Stimulated activated CD4-positive, alpha-beta T cell treated with anti-CD3 and anti-CD28 coated beads, Interleukin-15, amount 100 ng/mL, for 24 hours (primary cell): ENCODE measurements at regions not wholly inside any gene's neighbourhood (a gene's known extent, or its start where the extent isn't known, plus 50 kb on each side); places are given as distances from the start of the nearest gene placed in this dataset.

Experiments used
- DNase-seq: peaks from one replicate; pipeline ENCODE4 v3.0.0-alpha.2; 2020

GRCh38 chr2:155100261-155100660 lies 401.8 kb downstream of the KCNJ3 start:
- DNase-seq, result no peak

DNA sequence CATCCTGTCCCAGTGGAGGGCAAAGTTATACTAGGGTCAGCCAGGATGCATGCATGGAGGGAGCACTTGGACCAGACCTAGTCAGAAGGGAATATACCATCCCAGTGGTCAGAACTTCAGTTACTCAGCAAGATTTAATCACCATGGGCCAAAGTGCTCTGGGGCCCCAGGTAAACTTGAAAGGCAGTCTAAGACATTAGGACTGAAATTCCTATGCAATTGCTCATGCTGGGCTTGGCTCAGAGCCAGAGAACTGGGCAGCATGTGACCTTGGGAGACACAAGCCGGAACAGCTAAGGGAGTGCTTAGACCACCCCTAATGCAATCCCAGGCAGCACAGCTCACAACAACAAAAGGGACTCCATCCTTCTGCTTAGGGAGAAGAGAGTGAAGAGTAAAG lies 401.3 kb downstream of the KCNJ3 start:
- DNase-seq, result no peak

DNA sequence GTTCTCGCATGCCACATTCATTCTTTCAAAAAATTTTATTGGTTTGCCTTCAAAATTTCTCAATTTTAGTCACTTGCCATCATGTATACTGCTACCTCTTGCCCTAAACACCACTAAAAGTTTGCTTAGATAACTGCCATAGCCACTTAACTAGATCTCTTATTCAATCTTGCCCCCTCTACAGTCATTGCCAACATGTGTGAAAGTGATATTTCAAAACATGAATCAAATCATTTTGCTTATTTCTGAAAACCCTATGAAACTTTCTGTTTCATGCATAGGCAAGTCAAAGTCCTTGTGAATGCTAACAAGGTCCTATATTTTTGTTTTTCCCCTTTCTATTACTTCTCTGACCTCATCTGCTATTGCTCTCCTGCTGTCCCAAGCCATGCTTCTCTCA lies 397.1 kb downstream of the KCNJ3 start:
- no peak for DNase-seq

GRCh38 chr2:155080373-155080772 lies 381.9 kb downstream of the KCNJ3 start:
- no peak for DNase-seq

DNA sequence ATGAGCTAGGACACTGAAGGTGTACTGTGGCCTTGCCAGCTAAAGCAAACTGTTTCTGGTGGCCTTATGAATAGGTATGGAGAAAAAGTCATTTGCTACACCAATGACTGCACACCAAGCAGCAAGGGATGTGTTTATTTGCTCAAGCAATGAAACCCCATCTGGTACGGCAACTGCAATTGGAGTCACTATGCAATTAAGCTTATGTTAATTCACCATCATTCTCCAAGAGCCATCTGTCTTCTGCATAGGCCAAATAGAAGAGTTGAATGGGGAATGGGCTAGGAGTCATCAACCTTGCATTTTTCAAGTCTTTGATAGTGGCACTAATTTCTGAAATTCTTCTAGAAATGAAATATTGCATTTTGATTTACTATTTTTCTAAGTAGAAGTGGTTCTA lies 372.0 kb downstream of the KCNJ3 start:
- DNase-seq, result no peak

DNA sequence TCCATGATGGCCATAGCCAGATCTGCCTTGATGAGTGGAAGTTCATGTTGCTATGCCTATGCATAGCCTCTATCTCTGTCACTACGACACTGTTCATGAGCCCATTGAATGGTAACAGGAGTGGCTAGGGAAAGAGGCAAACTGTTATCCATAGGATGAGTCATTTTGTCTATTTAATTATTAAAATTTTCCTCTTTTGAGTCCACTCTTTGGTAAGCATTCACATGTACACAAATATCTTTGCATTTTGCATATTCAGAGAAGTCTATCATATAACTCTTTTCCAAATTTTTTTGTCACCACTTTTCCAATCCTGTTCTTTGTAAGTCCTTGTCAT lies 364.4 kb downstream of the KCNJ3 start:
- no peak for DNase-seq

GRCh38 chr2:155062250-155062921 lies 363.9 kb downstream of the KCNJ3 start:
- no peak for DNase-seq

DNA sequence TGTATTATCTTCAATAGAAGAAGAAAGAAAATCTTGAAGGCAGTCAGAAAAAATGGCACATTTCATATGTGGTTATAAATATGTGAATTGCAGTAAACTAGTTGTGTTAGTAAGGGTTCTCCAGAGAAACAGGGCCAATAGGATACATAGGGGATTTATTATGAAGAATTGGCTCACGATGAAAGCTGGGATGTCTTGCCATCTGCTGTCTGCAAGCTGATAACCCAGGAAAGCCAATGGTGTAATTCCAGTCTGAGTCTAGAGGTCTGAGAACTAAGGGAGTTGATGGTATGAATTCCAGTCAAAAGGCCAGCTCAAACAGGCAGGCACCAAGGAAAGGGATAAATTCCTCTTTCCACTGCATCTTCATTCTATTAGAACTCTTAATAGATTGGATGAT lies 362.4 kb downstream of the KCNJ3 start:
- no peak for DNase-seq

DNA sequence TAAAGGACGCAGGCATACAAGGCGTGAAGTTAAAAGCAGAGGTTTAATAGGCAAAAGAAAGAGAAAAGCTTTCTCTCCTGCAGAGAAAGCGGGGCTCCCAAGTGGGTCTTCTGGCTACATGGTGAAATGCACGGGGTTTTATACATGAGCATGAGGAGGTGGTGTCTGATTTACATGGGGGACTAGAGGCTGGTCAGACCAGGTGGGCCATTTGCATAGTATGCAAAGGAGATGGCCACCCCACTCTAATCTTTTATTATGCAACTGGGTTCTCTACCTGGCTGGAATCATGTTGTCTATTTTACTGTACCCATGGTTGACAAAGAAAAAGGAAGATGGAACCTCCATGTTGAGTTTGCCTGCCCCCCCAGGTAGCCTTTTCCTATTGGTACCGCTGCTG lies 356.2 kb downstream of the KCNJ3 start:
- no peak for DNase-seq

DNA sequence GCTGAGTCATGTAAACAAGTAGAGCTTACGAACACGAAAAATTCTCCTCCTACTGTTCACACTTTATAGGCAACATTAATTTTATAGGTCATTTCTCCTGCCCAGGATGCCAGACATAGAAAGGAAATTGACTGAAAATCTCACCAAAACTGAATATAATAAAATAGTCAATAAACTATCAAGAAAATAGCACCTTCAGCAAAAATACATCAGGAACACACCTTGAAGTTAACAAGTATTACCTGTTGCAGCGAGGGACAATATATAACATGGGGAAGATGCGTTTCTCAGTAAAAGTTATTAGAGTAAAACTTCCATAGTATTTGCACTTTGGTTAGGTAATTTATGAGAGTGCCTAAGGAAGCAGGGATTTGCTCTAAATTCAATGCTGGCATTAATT lies 344.6 kb downstream of the KCNJ3 start:
- DNase-seq, result no peak

- no peak for DNase-seq
Observed at GRCh38 chr2:155035308-155035707, 336.8 kb downstream of the KCNJ3 start.

DNA sequence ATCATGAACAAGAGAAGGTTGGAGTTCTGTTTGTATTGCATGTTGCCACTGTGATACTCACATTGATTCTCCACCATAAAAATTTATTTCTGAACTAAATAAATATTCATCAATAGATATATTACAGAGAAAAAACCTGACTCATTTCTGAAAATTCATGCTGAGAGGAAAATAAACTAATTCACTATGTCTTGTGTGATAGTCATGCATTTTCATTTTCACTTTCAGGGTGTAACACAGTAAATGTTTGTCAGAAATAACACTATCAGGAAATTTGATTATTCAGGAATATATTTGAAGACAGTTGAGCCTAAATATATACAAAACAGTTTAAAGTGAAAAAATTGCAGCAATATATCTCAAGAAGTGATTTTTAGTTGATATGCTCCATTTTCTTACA lies 335.2 kb downstream of the KCNJ3 start:
- DNase-seq, result no peak

GRCh38 chr2:155030296-155030695 lies 331.8 kb downstream of the KCNJ3 start:
- DNase-seq, result no peak

DNA sequence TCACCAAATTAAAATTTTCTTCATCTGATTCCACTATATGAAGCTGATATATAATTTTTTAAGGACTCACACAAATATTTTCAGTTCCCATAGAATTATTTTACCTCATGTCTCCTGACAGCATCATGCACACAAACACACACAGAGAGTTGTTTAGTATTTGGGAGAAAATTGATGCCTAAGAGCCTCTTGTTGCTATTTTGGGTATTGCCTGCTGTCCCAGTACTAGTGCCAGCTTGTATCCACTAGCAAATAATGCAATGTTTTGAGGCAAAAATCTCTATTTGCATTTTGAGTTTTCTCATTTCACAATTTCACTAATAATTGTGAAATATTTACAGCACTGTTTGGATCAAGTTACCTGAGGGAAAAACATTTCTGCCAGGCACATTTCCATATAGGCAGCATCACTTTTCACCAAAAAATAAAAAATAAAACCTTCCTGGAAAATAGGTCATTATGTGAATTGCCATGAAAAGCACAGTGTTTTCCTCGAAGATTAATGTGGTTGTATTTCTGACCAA lies 328.2 kb downstream of the KCNJ3 start:
- DNase-seq, result no peak

GRCh38 chr2:155023674-155024073 lies 325.2 kb downstream of the KCNJ3 start:
- DNase-seq, result no peak

GRCh38 chr2:155022531-155022930 lies 324.0 kb downstream of the KCNJ3 start:
- no peak for DNase-seq

DNA sequence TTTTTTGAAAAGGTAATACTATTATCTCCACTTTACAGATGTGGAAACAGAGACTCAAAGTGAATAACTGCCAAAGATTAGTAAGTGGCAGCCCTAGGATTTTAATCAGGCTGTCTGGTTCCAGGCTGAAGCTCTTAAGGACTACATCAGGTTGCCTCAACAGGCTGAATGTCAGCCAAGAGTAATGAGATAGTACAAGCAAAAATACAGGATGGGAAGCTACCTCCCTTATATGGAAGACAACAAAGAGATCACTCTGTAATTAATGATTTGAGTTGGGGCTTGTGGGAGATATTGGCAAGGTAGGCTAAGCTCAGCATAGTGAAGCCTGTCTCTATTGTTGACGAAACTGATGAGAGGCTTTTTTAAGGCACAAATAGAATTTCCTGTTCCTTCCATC lies 323.1 kb downstream of the KCNJ3 start:
- no peak for DNase-seq

- no peak for DNase-seq
Observed at GRCh38 chr2:155020246-155020645, 321.8 kb downstream of the KCNJ3 start.

- no peak for DNase-seq
Observed at GRCh38 chr2:155010925-155011324, 312.4 kb downstream of the KCNJ3 start.

GRCh38 chr2:154995361-154995760 lies 296.9 kb downstream of the KCNJ3 start:
- no peak for DNase-seq

- DNase-seq, result no peak
Observed at GRCh38 chr2:154992826-154993225, 294.3 kb downstream of the KCNJ3 start.

GRCh38 chr2:154978710-154979109 lies 280.2 kb downstream of the KCNJ3 start:
- no peak for DNase-seq

- no peak for DNase-seq
Observed at GRCh38 chr2:154978244-154978643, 279.7 kb downstream of the KCNJ3 start.

- DNase-seq, result no peak
Observed at GRCh38 chr2:154974041-154974440, 275.5 kb downstream of the KCNJ3 start.

- DNase-seq, result no peak
Observed at GRCh38 chr2:154963511-154963910, 265.0 kb downstream of the KCNJ3 start.

- no peak for DNase-seq
Observed at GRCh38 chr2:154961676-154962075, 263.2 kb downstream of the KCNJ3 start.
